ENCODE measurements at regions not wholly inside any gene's neighbourhood (a gene's known extent, or its start where the extent isn't known, plus 50 kb on each side); places are given as distances from the start of the nearest gene placed in this dataset.
"Not testable (repeated sequence)": the region's sequence is repeated elsewhere in the genome, so short reads cannot be mapped to it uniquely, and the experiment has no call there.

- Histone ChIP-seq H3K4me3 (no peak overlapping the region), H3K27ac (no peak overlapping the region), H3K4me1 (replicated peaks in 1 of 2) (no peaks in the 10 kb centered on the region)
- no peak for ATAC-seq (replicated peaks in 6 of 8)
- in situ Hi-C loops (cut with MboI; ENCODE audit: low pct_unique_long_range_greater_than_20kb in 2 of 9, low sequenced_read_pairs in 9 of 9, unreplicated experiment in 9 of 9) = loop anchor here in 1 of 9 experiments (25.0 kb wide), 1 partner anchor 274 kb away; no protein-coding TSS in a partner anchor
- WGBS, 10 experiments = 44 to 88% (median 60%) methylated on average over 1 to 2 of the region's 2 CpGs; no CpG with 5 or more reads in 5 of the 10 experiments
Observed at GRCh38 chr1:224061436-224061835, 52.5 kb upstream of the FBXO28 start.

- no peak for ATAC-seq (replicated peaks in 6 of 8)
- in situ Hi-C loops (cut with MboI; ENCODE audit: low pct_unique_long_range_greater_than_20kb in 2 of 9, low sequenced_read_pairs in 9 of 9, unreplicated experiment in 9 of 9) = loop anchor here in 1 of 9 experiments (25.0 kb wide), 1 partner anchor 273 kb away; no protein-coding TSS in a partner anchor
- no peak overlapping the region for H3K27ac ChIP-seq
- no peaks in the 10 kb centered on the region for H3K4me1 ChIP-seq (replicated peaks in 1 of 2)
- H3K4me3 ChIP-seq = no peak overlapping the region
- 40 to 100% (median 80%) methylated on average over 1 to 6 of the region's 6 CpGs; no CpG with 5 or more reads in 1 of the 10 experiments for WGBS, 10 experiments
Observed at GRCh38 chr1:224059897-224060427, 53.9 kb upstream of the FBXO28 start.

GRCh38 chr1:224058303-224058702 is 55.6 kb upstream of the FBXO28 start:
- Histone ChIP-seq H3K4me1 (replicated peaks in 1 of 2) (no peaks in the 10 kb centered on the region), H3K4me3 (no peak overlapping the region), H3K27ac (no peak overlapping the region)
- WGBS, 10 experiments = 19 to 100% (median 84%) methylated on average over 1 to 5 of the region's 5 CpGs; no CpG with 5 or more reads in 1 of the 10 experiments
- in situ Hi-C loops (cut with MboI; ENCODE audit: low pct_unique_long_range_greater_than_20kb in 2 of 9, low sequenced_read_pairs in 9 of 9, unreplicated experiment in 9 of 9) = loop anchor here in 1 of 9 experiments (25.0 kb wide), 1 partner anchor 271 kb away; no protein-coding TSS in a partner anchor
- peak in 1 of 8 experiments; percentile 30 for ATAC-seq (replicated peaks in 6 of 8)

DNA sequence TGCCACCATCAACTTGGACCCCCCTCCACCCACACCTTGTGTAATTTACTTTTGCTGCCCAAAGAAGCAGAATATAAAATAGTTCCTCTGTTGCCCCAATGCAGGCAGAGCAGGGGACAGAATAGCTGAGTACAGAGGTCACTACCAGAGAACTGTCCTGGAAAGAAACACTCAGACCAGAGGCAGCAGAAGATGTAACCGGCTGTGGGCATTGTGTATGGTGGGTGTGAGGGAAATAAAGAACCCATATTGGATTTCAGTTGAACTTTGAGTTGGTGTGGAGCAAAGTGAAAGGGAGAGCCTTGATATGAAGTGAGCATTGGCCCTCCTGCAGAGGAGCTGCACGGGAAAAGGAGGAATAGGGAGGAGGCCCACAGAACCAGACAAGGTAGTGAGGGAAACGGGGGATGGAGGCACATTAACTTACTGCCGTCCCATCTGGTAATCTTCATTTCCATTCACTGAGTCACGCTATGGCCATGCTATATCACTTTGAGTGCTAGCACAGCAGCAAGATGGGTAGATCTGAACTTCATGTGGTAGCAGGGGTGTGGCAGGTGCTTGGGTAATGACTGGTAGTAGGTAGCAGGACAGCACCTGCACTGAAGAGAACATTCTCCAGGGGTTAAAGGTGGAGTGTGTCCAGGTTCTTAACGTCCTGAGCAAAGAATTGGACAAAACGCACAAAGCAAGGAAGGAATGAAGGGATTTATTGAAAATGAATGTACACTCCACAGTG is 56.3 kb upstream of the FBXO28 start:
- Histone ChIP-seq H3K4me1 (replicated peaks in 1 of 2) (no peaks in the 10 kb centered on the region), H3K4me3 (no peak overlapping the region), H3K27ac (no peak overlapping the region)
- WGBS, 10 experiments = 24 to 92% (median 78%) methylated on average over 2 to 7 of the region's 7 CpGs
- ATAC-seq (replicated peaks in 6 of 8) = no peak
- in situ Hi-C loops (cut with MboI; ENCODE audit: low pct_unique_long_range_greater_than_20kb in 2 of 9, low sequenced_read_pairs in 9 of 9, unreplicated experiment in 9 of 9) = loop anchor here in 1 of 9 experiments (25.0 kb wide), 1 partner anchor 270 kb away; no protein-coding TSS in a partner anchor

DNA sequence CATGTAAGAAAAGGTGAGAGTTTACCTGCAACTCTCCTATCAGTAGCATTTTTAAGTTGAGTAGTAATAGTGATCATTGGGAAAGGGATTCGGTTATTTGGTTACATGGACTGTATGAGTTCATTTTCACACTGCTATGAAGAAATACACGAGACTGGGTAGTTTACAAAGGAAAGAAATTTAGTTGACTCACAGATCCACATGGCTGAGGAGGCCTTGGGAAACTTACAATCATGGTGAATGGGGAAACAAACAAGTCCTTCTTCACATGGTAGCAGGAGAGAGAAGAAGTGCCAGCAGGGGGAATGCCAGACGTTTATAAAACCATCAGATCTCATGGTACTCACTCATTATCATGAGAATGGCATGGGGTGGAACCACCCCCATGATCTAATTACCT is 59.3 kb upstream of the FBXO28 start:
- in situ Hi-C loops (cut with MboI; ENCODE audit: low pct_unique_long_range_greater_than_20kb in 2 of 9, low sequenced_read_pairs in 9 of 9, unreplicated experiment in 9 of 9) = loop anchor here in 1 of 9 experiments (25.0 kb wide), 1 partner anchor 267 kb away; no protein-coding TSS in a partner anchor
- no peak for ATAC-seq (replicated peaks in 6 of 8)
- 33 to 100% (median 64%) methylated on average over 1 to 3 of the region's 3 CpGs for WGBS, 10 experiments
- no peak overlapping the region for H3K27ac ChIP-seq
- H3K4me3 ChIP-seq = no peak overlapping the region
- no peaks in the 10 kb centered on the region for H3K4me1 ChIP-seq (replicated peaks in 1 of 2)

GRCh38 chr1:224054012-224054411 is 59.9 kb upstream of the FBXO28 start:
- Histone ChIP-seq H3K4me3 (no peak overlapping the region), H3K4me1 (replicated peaks in 1 of 2) (no peaks in the 10 kb centered on the region), H3K27ac (no peak overlapping the region)
- 0 to 86% (median 63%) methylated on average over 1 to 2 of the region's 2 CpGs; no CpG with 5 or more reads in 1 of the 10 experiments for WGBS, 10 experiments
- in situ Hi-C loops (cut with MboI; ENCODE audit: low pct_unique_long_range_greater_than_20kb in 2 of 9, low sequenced_read_pairs in 9 of 9, unreplicated experiment in 9 of 9) = loop anchor here in 1 of 9 experiments (25.0 kb wide), 1 partner anchor 267 kb away; no protein-coding TSS in a partner anchor
- no peak for ATAC-seq (replicated peaks in 6 of 8)

- Histone ChIP-seq H3K4me3 (no peak overlapping the region), H3K27ac (no peak overlapping the region), H3K4me1 (replicated peaks in 1 of 2) (no peaks in the 10 kb centered on the region)
- 22 to 100% (median 69%) methylated on average over 1 to 5 of the region's 5 CpGs; no CpG with 5 or more reads in 1 of the 10 experiments for WGBS, 10 experiments
- in situ Hi-C loops (cut with MboI; ENCODE audit: low pct_unique_long_range_greater_than_20kb in 2 of 9, low sequenced_read_pairs in 9 of 9, unreplicated experiment in 9 of 9) = loop anchor here in 1 of 9 experiments (25.0 kb wide), 1 partner anchor 266 kb away; no protein-coding TSS in a partner anchor
- ATAC-seq (replicated peaks in 6 of 8) = no peak
Observed at GRCh38 chr1:224053456-224053855, 60.5 kb upstream of the FBXO28 start.

- Histone ChIP-seq H3K4me1 (replicated peaks in 1 of 2) (no peaks in the 10 kb centered on the region), H3K27ac (no peak overlapping the region), H3K4me3 (no peak overlapping the region)
- ATAC-seq (replicated peaks in 6 of 8) = no peak
- WGBS, 10 experiments = 69 to 100% (median 96%) methylated on average over 1 to 3 of the region's 3 CpGs; no CpG with 5 or more reads in 2 of the 10 experiments
- in situ Hi-C loops (cut with MboI; ENCODE audit: low pct_unique_long_range_greater_than_20kb in 2 of 9, low sequenced_read_pairs in 9 of 9, unreplicated experiment in 9 of 9) = loop anchor here in 1 of 9 experiments (25.0 kb wide), 1 partner anchor 265 kb away; no protein-coding TSS in a partner anchor
Observed at GRCh38 chr1:224052772-224053171, 61.1 kb upstream of the FBXO28 start.

DNA sequence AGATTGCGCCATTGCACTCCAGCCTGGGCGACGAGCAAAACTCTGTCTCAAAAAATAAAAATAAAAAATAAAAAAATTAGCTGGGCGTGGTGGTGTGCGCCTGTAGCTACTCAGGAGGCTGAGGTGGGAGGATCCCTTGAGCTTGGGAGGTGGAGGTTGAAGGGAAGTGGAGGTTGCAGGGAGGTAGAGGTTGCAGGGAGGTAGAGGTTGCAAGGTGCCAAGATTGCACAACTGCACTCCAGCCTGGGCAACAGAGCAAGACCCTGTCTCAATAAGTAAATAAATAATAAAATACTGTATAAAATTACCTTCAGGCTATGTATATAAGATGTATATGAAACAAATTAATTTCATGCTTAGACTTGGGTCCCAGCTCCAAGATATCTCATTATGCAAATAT is 62.1 kb upstream of the FBXO28 start:
- 64 to 98% (median 87%) methylated on average over 2 to 5 of the region's 5 CpGs; no CpG with 5 or more reads in 2 of the 10 experiments for WGBS, 10 experiments
- not testable (repeated sequence) for H3K4me3 ChIP-seq; ATAC-seq (replicated peaks in 6 of 8); H3K27ac ChIP-seq; H3K4me1 ChIP-seq (replicated peaks in 1 of 2)
- in situ Hi-C loops (cut with MboI; ENCODE audit: low pct_unique_long_range_greater_than_20kb in 2 of 9, low sequenced_read_pairs in 9 of 9, unreplicated experiment in 9 of 9) = loop anchor here in 1 of 9 experiments (25.0 kb wide), 1 partner anchor 264 kb away; no protein-coding TSS in a partner anchor

- no peak overlapping the region for H3K27ac ChIP-seq
- no peak for ATAC-seq (replicated peaks in 6 of 8)
- no peak overlapping the region for H3K4me3 ChIP-seq
- no peaks in the 10 kb centered on the region for H3K4me1 ChIP-seq (replicated peaks in 1 of 2)
- in situ Hi-C loops (cut with MboI; ENCODE audit: low pct_unique_long_range_greater_than_20kb in 2 of 9, low sequenced_read_pairs in 9 of 9, unreplicated experiment in 9 of 9) = loop anchor here in 1 of 9 experiments (25.0 kb wide), 1 partner anchor 264 kb away; no protein-coding TSS in a partner anchor
Observed at GRCh38 chr1:224051086-224051406, 62.9 kb upstream of the FBXO28 start.

DNA sequence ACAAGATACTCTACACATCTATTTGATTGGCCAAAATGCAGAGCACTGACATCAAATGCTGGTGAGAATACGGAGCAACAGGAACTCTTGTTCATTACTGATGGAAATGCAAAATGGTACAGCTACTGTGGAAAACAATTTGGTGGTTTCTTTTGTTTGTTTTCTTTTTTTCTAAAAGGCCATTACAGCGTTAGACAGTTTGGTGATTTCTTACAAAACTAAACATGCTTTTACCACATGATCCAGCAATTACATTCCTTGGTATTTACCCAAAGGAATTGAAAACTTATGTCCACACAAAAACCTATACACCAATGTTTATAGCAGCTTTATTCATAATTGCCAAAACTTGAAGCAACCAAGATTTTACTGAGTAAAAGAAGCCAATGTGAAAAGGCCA is 66.4 kb upstream of the FBXO28 start:
- Histone ChIP-seq H3K4me1 (replicated peaks in 1 of 2) (peaks cover 0 to 2% of the 10 kb centered on the region in 2 donors), H3K27ac (no peak overlapping the region), H3K4me3 (no peak overlapping the region)
- 10 to 94% (median 80%) methylated on average over 1 to 2 of the region's 2 CpGs for WGBS, 10 experiments
- no peak for ATAC-seq (replicated peaks in 6 of 8)
- in situ Hi-C loops (cut with MboI; ENCODE audit: low pct_unique_long_range_greater_than_20kb in 2 of 9, low sequenced_read_pairs in 9 of 9, unreplicated experiment in 9 of 9) = no loop called here

DNA sequence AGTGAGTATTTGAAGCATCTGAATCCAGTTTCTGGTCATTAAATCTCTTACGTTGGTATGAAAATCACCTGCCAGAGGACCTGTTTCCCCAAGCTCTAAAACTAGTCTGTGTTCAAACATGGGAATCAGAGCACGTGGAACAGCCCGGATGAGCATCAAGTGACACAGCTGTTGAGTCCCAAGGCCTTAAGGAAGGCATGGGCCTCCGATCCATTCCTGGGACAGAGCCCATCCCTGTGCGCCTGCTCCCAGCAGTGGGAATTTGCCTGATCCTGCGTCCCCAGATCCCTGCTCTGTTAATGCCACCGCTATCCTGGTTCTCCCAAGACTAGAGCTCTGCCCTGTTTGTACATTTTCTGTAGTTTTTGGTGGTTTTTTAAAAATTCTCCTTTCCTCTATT is 68.4 kb upstream of the FBXO28 start:
- 33 to 78% (median 67%) methylated on average over 2 to 7 of the region's 7 CpGs; no CpG with 5 or more reads in 1 of the 10 experiments for WGBS, 10 experiments
- no peak overlapping the region for H3K27ac ChIP-seq
- H3K4me3 ChIP-seq = no peak overlapping the region
- peaks cover 0 to 9% of the 10 kb centered on the region in 2 donors for H3K4me1 ChIP-seq (replicated peaks in 1 of 2)
- in situ Hi-C loops (cut with MboI; ENCODE audit: low pct_unique_long_range_greater_than_20kb in 2 of 9, low sequenced_read_pairs in 9 of 9, unreplicated experiment in 9 of 9) = no loop called here
- no peak for ATAC-seq (replicated peaks in 6 of 8)

- peak in 3 of 8 experiments; percentile 35 to 77 (median 40) for ATAC-seq (replicated peaks in 6 of 8)
- in situ Hi-C loops (cut with MboI; ENCODE audit: low pct_unique_long_range_greater_than_20kb in 2 of 9, low sequenced_read_pairs in 9 of 9, unreplicated experiment in 9 of 9) = no loop called here
- H3K4me3 ChIP-seq = no peak overlapping the region
- H3K4me1 ChIP-seq (replicated peaks in 1 of 2) = peaks cover 0 to 9% of the 10 kb centered on the region in 2 donors
- no peak overlapping the region for H3K27ac ChIP-seq
- 23 to 100% (median 80%) methylated on average over 1 to 4 of the region's 4 CpGs; no CpG with 5 or more reads in 1 of the 10 experiments for WGBS, 10 experiments
Observed at GRCh38 chr1:224044420-224044819, 69.5 kb upstream of the FBXO28 start.

All from motor neuron (in vitro differentiated cells).